ENCODE measurements at regions not wholly inside any gene's neighbourhood (a gene's known extent, or its start where the extent isn't known, plus 50 kb on each side); places are given as distances from the start of the nearest gene placed in this dataset.

DNA sequence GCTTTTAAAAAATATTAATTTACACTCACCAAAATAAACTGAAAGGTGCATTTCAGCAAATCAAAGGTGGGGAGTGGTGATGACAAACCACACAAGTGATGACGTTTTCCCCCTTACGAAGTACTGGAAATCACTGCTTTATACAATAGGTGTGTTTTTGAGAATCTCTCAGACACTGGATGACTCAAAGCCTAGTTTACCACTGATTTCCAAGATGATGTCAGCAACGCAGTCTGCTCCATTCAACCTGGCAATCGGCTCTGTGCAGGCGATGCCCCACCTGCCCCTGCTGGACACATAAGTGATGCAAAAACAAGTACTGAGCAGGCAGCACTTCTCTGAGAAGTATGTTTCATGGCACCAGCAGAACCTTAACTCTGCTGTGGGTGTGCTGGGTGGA lies 114.4 kb downstream of the SOD2 start:
- TF ChIP-seq, protein P1, sequence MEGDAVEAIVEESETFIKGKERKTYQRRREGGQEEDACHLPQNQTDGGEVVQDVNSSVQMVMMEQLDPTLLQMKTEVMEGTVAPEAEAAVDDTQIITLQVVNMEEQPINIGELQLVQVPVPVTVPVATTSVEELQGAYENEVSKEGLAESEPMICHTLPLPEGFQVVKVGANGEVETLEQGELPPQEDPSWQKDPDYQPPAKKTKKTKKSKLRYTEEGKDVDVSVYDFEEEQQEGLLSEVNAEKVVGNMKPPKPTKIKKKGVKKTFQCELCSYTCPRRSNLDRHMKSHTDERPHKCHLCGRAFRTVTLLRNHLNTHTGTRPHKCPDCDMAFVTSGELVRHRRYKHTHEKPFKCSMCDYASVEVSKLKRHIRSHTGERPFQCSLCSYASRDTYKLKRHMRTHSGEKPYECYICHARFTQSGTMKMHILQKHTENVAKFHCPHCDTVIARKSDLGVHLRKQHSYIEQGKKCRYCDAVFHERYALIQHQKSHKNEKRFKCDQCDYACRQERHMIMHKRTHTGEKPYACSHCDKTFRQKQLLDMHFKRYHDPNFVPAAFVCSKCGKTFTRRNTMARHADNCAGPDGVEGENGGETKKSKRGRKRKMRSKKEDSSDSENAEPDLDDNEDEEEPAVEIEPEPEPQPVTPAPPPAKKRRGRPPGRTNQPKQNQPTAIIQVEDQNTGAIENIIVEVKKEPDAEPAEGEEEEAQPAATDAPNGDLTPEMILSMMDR (IDR thresholded peaks at IDR 0.05) = no peak
- no peak for TF ChIP-seq POLR2A (IDR thresholded peaks at IDR 0.05)

Data from thyroid gland (tissue), 4 donors.